ENCODE measurements at regions not wholly inside any gene's neighbourhood (a gene's known extent, or its start where the extent isn't known, plus 50 kb on each side); places are given as distances from the start of the nearest gene placed in this dataset.

GRCh38 chr17:33765871-33766270 lies 472.8 kb upstream of the ASIC2 start:
- ChIA-PET CTCF (no interaction called here), POLR2A (ENCODE audit: low non-redundant PET) (no interaction called here)
- BruUV-seq (replicated peaks) = no TSS peak
- no peak overlapping the region for H3K27ac ChIP-seq (ENCODE audit: low read depth, low read length, poor library complexity, severe bottlenecking)
- no peaks in the 10 kb centered on the region for H3K9me3 ChIP-seq (ENCODE audit: low read depth, low read length, poor library complexity, severe bottlenecking)
- no peaks in the 10 kb centered on the region for H3K27me3 ChIP-seq (replicated peaks; ENCODE audit: insufficient read depth, low read depth, low read length, poor library complexity)
- intact Hi-C loops (cut with micrococcal nuclease; ENCODE audit: unreplicated experiment) = no loop called here
- no peak for DNase-seq (ENCODE audit: low spot score)
- no peaks in the 10 kb centered on the region for H3K36me3 ChIP-seq (ENCODE audit: insufficient read depth, low read length, poor library complexity, severe bottlenecking)
- no peak for TF ChIP-seq EZH2 (IDR thresholded peaks at IDR 0.05; ENCODE audit: borderline replicate concordance, low read depth, low read length, poor library complexity, severe bottlenecking)
- TF ChIP-seq, protein P1, sequence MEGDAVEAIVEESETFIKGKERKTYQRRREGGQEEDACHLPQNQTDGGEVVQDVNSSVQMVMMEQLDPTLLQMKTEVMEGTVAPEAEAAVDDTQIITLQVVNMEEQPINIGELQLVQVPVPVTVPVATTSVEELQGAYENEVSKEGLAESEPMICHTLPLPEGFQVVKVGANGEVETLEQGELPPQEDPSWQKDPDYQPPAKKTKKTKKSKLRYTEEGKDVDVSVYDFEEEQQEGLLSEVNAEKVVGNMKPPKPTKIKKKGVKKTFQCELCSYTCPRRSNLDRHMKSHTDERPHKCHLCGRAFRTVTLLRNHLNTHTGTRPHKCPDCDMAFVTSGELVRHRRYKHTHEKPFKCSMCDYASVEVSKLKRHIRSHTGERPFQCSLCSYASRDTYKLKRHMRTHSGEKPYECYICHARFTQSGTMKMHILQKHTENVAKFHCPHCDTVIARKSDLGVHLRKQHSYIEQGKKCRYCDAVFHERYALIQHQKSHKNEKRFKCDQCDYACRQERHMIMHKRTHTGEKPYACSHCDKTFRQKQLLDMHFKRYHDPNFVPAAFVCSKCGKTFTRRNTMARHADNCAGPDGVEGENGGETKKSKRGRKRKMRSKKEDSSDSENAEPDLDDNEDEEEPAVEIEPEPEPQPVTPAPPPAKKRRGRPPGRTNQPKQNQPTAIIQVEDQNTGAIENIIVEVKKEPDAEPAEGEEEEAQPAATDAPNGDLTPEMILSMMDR (conservative IDR thresholded peaks at IDR 0.05; ENCODE audit: low read depth, low read length) = no peak
- H3K4me3 ChIP-seq (ENCODE audit: low read depth, low read length, poor library complexity, severe bottlenecking) = no peak overlapping the region
- H3K4me1 ChIP-seq (ENCODE audit: insufficient read depth, low read length, poor library complexity, severe bottlenecking) = no peaks in the 10 kb centered on the region

DNA sequence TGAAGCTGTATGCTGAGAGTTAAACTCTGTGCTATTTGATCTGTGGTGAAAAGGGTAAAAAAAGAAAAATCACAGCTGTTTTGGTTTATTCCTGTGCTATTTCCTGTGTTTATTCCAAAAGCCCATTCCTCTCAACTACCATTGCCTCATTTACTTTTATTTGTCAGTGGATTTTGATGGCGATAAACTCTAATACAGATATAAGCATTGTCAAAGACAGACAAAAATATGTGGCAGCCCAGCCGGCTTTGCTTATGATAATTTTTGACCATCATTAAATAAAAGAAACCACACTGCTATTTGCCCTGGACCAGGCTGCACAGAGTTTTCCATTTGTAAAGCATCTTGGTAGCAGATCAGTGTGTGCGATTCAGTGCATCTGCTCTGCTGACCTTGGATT lies 473.6 kb upstream of the ASIC2 start:
- Histone ChIP-seq H3K27me3 (replicated peaks; ENCODE audit: insufficient read depth, low read depth, low read length, poor library complexity) (no peaks in the 10 kb centered on the region), H3K36me3 (ENCODE audit: insufficient read depth, low read length, poor library complexity, severe bottlenecking) (no peaks in the 10 kb centered on the region), H3K4me1 (ENCODE audit: insufficient read depth, low read length, poor library complexity, severe bottlenecking) (no peaks in the 10 kb centered on the region), H3K4me3 (ENCODE audit: low read depth, low read length, poor library complexity, severe bottlenecking) (no peak overlapping the region), H3K9me3 (ENCODE audit: low read depth, low read length, poor library complexity, severe bottlenecking) (no peaks in the 10 kb centered on the region), H3K27ac (ENCODE audit: low read depth, low read length, poor library complexity, severe bottlenecking) (no peak overlapping the region)
- ChIA-PET CTCF (no interaction called here), POLR2A (ENCODE audit: low non-redundant PET) (no interaction called here)
- DNase-seq (ENCODE audit: low spot score) = no peak
- no peak for TF ChIP-seq EZH2 (IDR thresholded peaks at IDR 0.05; ENCODE audit: borderline replicate concordance, low read depth, low read length, poor library complexity, severe bottlenecking)
- TF ChIP-seq, protein P1 (conservative IDR thresholded peaks at IDR 0.05; ENCODE audit: low read depth, low read length) = no peak
- BruUV-seq (replicated peaks) = no TSS peak
- intact Hi-C loops (cut with micrococcal nuclease; ENCODE audit: unreplicated experiment) = no loop called here

DNA sequence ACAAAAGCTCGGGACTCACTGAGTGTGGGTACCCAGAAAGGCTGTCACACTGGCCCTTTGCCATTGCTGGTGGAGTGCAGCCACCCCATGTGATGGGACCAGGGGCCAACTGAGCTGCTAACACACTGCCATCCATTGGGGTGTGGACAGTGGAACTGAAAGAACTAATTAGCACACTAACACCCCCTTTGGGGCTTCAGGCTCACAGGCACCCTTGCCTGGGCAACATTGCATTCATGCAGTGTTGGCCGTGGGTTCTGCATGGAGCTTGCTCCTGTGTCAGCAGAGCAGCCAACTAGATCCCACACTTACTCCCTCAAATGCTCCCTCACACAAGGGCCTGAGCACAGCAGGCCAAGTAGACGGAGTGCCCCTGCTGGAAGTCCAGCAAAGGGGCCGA lies 476.0 kb upstream of the ASIC2 start:
- ChIA-PET CTCF (no interaction called here), POLR2A (ENCODE audit: low non-redundant PET) (no interaction called here)
- H3K4me1 ChIP-seq (ENCODE audit: insufficient read depth, low read length, poor library complexity, severe bottlenecking) = no peaks in the 10 kb centered on the region
- no peaks in the 10 kb centered on the region for H3K36me3 ChIP-seq (ENCODE audit: insufficient read depth, low read length, poor library complexity, severe bottlenecking)
- TF ChIP-seq EZH2 (IDR thresholded peaks at IDR 0.05; ENCODE audit: borderline replicate concordance, low read depth, low read length, poor library complexity, severe bottlenecking) = no peak
- TF ChIP-seq, protein P1 (conservative IDR thresholded peaks at IDR 0.05; ENCODE audit: low read depth, low read length) = no peak
- no TSS peak for BruUV-seq (replicated peaks)
- H3K27ac ChIP-seq (ENCODE audit: low read depth, low read length, poor library complexity, severe bottlenecking) = no peak overlapping the region
- no peak overlapping the region for H3K4me3 ChIP-seq (ENCODE audit: low read depth, low read length, poor library complexity, severe bottlenecking)
- no peak for DNase-seq (ENCODE audit: low spot score)
- H3K9me3 ChIP-seq (ENCODE audit: low read depth, low read length, poor library complexity, severe bottlenecking) = no peaks in the 10 kb centered on the region
- intact Hi-C loops (cut with micrococcal nuclease; ENCODE audit: unreplicated experiment) = no loop called here
- H3K27me3 ChIP-seq (replicated peaks; ENCODE audit: insufficient read depth, low read depth, low read length, poor library complexity) = no peaks in the 10 kb centered on the region
